Stimulated activated CD4-positive, alpha-beta T cell treated with anti-CD3 and anti-CD28 coated beads, TNF-alpha, amount 100 ng/mL, for 4 hours (primary cell): ENCODE measurements at regions not wholly inside any gene's neighbourhood (a gene's known extent, or its start where the extent isn't known, plus 50 kb on each side); places are given as distances from the start of the nearest gene placed in this dataset.

Source experiments
- DNase-seq, 3 experiments: peaks; one replicate each; pipeline ENCODE4 v3.0.0-alpha.2; 2020; ENCODE audit warnings: low read depth in 3 of 3

GRCh38 chr22:19621373-19622060 is 92.8 kb upstream of the SEPTIN5 start:
- DNase-seq = no peak

DNA sequence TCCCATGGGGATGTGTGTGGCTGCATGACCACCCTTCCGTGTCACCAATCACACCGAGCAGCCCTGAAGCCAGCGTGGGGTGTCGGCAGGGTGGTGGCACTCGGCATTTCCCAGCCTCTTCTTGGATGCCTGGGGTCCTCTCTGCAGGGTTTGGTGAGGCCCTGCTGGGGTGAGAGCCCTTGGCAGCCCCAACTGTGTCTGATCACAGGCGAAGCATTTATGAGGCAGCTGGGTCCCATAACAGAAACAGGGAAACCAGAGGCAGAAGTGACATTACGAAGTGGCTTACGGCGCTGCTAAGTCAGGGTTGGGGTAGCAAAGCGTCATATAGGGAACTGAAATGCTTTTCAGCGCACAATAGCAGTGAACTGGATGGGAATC is 92.3 kb upstream of the SEPTIN5 start:
- DNase-seq = no peak

DNA sequence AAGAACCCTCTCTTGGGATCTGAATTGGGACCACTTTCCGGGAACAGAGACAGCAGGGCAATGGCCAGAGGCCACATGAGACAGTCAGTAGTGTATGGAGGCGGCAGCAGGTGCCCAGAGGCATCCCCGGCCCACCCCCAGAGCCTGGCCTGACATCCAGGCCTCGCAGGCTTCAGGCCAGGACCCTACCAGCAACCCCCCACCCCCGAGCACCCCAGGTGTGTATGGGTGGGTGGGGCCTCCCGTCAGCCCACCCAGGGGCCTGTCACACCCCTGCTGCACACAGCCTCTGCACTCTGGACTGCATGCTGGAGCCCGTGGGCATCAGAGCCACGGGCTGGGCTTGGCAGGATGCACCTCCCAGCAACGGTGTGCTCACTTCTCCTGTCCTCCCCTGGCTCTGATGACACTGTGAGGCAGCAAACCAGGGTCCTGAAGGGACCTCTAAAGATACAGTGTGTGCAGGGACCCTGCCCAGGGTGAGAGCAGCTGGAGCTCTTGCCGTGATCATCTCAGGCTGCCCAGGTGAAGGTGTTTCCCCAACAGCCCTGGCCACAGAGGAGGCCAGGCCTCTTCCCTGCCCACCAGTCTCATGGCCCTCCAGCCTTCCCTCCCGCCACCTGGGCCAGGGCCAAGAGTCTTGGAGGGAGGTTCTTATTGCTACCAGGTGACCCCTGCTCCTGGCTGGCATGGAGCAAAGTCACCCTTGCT is 88.8 kb upstream of the SEPTIN5 start:
- no peak for DNase-seq

GRCh38 chr22:19626042-19626587 is 88.2 kb upstream of the SEPTIN5 start:
- no peak for DNase-seq

GRCh38 chr22:19626666-19627065 is 87.6 kb upstream of the SEPTIN5 start:
- DNase-seq = no peak

DNA sequence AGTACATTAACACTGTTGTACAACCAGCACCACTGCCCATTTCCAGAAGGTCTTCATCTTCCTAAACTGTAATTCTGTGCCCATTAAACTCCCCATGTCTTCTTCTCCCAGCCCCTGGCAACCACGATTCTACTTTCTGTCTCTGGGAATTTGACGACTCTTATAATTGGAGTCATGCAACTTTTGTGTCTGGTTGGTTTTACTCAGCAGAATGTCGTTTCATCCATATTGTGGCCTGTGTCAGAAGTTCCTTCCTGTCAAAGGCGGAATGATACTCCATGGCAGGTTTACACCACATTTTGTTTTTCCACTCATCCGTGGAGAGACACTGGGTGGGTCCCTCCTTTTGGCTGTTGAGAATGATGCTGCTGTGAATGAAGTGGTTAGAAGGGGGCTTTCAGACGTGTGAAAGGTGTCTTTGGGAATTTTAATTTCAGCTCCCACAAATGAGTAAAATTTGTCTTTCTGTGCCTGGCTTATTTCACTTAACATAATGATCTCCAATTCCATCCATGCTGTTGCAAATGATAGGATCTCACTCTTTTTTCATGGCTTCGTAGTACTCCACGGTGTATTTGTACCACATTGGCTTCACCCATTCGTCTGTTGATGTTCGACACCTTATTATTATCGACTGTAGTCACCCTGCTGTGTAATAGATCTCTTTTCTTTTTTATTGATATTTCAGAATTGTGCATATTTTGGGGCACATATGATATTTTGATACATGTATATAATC is 86.1 kb upstream of the SEPTIN5 start:
- DNase-seq = no peak

GRCh38 chr22:19629331-19629719 is 85.0 kb upstream of the SEPTIN5 start:
- no peak for DNase-seq

DNA sequence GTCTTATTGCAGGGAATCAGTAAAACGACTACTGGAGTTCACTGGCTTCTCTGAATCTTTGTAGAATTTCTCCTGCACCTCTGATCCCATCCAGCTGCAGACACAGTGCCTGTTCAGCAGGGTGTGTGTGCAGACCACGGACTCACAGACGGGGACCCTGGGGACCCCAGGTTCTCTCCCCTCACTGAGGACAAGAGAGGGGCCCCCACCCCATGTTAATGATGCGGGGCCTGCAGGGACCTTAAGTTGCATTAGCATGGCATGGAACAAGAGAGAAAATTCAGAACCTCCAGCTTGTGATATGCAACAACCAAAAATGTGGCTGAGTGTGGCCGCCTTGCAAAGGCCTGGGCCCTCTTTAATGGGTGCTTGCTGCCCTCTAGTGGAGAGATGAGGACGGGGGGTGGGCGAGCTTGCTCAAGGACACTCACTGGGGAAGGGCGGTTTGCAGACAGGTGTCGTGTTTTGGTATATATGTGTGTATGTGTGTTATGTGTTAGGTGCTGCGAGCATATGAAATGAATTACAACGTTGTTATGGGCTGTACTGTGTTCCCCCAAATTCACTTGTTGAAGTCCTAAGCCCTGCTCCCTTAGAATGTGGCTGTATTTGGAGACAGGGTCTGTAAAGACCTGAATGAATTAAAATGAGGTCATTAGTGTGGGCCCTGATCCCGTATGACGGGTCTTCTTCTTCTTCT is 84.4 kb upstream of the SEPTIN5 start:
- peak; percentile 69 to 81 (median 70) for DNase-seq

DNA sequence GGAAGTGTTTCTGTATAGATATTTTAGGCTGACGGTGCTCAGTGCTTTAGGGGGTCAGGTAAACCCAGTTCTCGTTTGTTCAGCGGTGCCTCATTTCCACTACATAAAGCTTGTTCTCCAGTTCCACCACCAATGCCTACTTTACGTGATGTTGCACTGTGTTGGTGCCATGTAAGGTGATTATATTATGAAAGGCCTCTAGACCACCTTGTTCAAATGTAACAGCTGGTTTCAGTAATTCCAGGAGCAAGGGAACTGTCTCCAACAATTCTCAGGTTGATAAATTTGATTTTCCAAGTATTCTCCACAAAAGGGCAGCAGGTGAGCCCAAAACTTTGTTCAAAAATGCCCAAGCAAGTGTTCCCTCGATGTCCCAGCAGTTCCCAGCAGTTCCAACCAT is 83.7 kb upstream of the SEPTIN5 start:
- DNase-seq = no peak

GRCh38 chr22:19631899-19632667 is 82.2 kb upstream of the SEPTIN5 start:
- no peak for DNase-seq

- DNase-seq = no peak
Observed at GRCh38 chr22:19632668-19633148, 81.6 kb upstream of the SEPTIN5 start.

- DNase-seq = no peak
Observed at GRCh38 chr22:19634226-19634975, 79.9 kb upstream of the SEPTIN5 start.

DNA sequence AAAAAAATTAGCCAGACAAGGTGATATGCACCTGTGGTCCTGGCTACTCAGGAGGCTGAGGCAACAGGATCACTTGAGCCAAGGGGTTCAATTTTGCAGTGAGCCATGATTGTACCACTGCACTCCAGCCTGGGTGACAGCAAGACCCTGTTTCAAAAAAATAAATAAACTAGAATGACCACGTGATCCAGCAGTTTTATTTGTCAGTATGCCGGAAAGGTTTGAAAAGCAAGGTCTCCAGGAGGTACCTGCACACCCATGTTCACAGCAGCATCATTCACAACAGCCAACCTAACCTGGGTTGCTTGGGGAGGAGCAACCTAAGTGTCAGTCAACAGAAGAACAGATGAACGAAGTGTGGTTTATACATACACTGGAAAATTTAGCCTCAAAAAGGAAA is 78.7 kb upstream of the SEPTIN5 start:
- no peak for DNase-seq

DNA sequence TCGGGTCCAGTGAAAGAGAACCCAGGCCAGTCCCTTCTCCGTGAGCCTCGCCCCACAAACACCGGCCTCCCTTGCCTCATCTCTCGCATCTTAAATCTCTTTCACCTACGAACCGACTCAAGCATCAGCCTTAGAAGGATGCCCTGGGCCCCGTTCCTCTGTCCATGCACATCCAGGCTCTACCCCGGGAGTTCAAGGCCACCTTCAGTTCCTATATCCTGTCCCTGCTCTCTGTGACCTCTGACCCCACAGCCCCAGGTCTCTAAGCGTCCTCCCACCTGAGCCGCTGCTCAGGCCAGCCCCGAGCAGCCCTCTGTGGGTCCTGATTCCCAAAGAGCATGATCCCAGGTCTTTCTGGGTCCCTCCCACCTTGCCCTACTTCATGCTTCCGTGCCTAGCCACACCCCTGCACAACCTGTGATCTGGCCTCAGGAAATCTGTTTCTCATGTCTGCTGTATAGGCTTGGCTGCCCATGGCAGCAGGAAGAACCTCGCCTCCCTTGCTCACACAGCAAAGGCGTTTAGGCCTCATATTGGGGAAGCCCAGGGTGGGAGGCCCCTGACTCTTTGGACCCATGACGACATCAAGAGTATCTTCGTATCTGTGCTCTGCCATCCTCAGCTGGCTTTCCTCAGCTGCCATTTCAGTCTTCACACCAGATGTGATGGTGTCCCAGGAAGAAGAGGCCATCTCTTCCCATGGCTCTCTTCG is 77.5 kb upstream of the SEPTIN5 start:
- no peak for DNase-seq

GRCh38 chr22:19637408-19638281 is 76.7 kb upstream of the SEPTIN5 start:
- DNase-seq = no peak

DNA sequence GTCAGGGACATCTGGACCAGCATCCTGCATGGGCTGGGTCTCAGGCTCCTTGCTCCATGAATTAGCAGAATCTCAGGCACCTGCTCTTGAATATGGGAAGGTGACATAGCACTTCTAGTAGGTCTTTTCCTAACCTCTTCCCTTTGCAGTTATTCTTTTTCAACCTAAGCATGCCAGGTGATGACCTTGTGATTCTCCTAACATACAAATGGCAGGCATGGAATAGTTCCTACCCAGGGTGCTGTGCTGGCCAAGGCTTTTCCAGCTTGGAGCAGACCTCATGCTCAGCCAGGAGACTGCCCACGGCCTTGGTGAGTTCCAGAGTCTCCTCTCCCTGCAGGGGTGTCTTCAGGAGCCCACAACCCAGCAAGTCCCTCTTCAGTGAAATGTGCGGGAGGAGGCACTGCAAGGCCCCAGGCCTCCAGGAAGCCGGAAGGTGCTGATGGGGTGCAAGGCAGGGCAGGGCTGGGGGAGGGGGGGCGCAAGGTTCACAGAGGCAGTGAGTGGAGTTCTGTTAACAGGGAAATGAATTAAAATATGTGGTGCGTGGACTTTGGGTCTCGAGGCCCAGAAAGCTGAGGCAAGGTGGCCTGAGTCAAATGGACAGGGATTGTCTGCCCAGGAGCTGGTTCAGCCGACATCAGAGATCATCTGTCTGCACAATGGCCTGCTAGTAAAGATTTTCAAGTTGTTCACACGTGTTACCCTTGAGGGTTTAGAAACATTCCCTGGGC is 75.9 kb upstream of the SEPTIN5 start:
- DNase-seq = no peak

- no peak for DNase-seq
Observed at GRCh38 chr22:19639610-19640135, 74.6 kb upstream of the SEPTIN5 start.

DNA sequence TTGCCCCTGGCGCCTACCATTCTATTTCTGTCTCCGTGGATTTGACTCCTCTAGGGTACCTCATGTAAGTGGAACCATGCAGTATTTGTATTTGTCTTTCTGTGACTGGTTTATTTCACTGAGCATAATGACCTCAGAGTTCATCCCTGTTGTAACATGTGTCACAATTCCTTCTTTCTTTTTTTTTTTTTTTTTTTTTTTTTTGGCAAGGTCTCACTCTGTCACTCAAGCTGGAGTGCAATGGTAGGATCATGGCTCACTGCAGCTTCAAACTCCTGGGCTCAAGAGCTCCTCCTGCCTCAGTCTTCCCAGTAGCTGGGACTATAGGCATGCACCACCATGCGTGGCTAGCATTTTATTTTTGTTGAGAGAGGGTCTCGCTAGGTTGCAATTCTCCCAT is 74.0 kb upstream of the SEPTIN5 start:
- no peak for DNase-seq
